ENCODE measurements at regions not wholly inside any gene's neighbourhood (a gene's known extent, or its start where the extent isn't known, plus 50 kb on each side); places are given as distances from the start of the nearest gene placed in this dataset.

GRCh38 chr13:57511603-57512002 is 119.9 kb upstream of the PCDH17 start:
- H3K4me1 Mint-ChIP-seq, result no peaks in the 10 kb centered on the region
- H3K27me3 Mint-ChIP-seq (ENCODE audit: low read depth), result no peaks in the 10 kb centered on the region
- H3K36me3 Mint-ChIP-seq (ENCODE audit: low read depth), result no peaks in the 10 kb centered on the region
- no peaks in the 10 kb centered on the region for H3K9me3 Mint-ChIP-seq
- no peak overlapping the region for H3K4me3 Mint-ChIP-seq
- no peak for TF ChIP-seq CTCF (IDR thresholded peaks at IDR 0.05; ENCODE audit: unreplicated experiment in 3 of 3)
- H3K27ac Mint-ChIP-seq, result no peak overlapping the region

GRCh38 chr13:57527114-57527735 is 104.3 kb upstream of the PCDH17 start:
- Mint-ChIP-seq H3K27ac (no peak overlapping the region), H3K9me3 (peaks cover 2% of the 10 kb centered on the region), H3K4me3 (no peak overlapping the region)

GRCh38 chr13:57531256-57531655 is 100.3 kb upstream of the PCDH17 start:
- peaks cover 2% of the 10 kb centered on the region for H3K9me3 Mint-ChIP-seq

More at GRCh38 chr13:57527114-57527735, 104.3 kb upstream of the PCDH17 start:
- Mint-ChIP-seq H3K4me1 (no peaks in the 10 kb centered on the region), H3K36me3 (ENCODE audit: low read depth) (no peaks in the 10 kb centered on the region), H3K27me3 (ENCODE audit: low read depth) (no peaks in the 10 kb centered on the region)
- TF ChIP-seq CTCF (IDR thresholded peaks at IDR 0.05; ENCODE audit: unreplicated experiment in 3 of 3), result no peak

DNA sequence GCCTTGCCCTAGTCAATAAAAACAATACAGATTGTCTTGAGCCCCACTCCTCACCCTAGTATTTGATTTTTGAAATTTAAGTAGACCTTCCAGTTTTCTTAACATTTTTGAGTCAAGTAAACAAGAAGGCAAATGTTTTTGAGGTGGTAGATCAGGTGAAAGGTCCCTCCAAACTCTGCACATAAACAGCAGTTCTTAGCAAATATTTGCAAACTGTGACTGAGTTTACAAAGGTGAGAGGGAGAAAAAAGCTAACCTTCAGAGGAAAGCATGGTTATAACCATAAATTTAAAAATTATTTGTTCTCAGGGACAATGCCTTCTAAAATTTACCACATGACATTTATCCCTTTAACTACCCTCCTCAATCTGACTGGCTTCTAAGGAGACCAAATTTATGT is 84.6 kb upstream of the PCDH17 start:
- Mint-ChIP-seq H3K36me3 (ENCODE audit: low read depth) (no peaks in the 10 kb centered on the region), H3K9me3 (no peaks in the 10 kb centered on the region), H3K4me3 (no peak overlapping the region), H3K27ac (no peak overlapping the region), H3K4me1 (no peaks in the 10 kb centered on the region), H3K27me3 (ENCODE audit: low read depth) (no peaks in the 10 kb centered on the region)
- no peak for TF ChIP-seq CTCF (IDR thresholded peaks at IDR 0.05; ENCODE audit: unreplicated experiment in 3 of 3)

More at GRCh38 chr13:57531256-57531655, 100.3 kb upstream of the PCDH17 start:
- no peak overlapping the region for H3K27ac Mint-ChIP-seq
- no peaks in the 10 kb centered on the region for H3K36me3 Mint-ChIP-seq (ENCODE audit: low read depth)
- TF ChIP-seq CTCF (IDR thresholded peaks at IDR 0.05; ENCODE audit: unreplicated experiment in 3 of 3), result no peak
- H3K27me3 Mint-ChIP-seq (ENCODE audit: low read depth), result no peaks in the 10 kb centered on the region
- H3K4me1 Mint-ChIP-seq, result no peaks in the 10 kb centered on the region
- H3K4me3 Mint-ChIP-seq, result no peak overlapping the region

DNA sequence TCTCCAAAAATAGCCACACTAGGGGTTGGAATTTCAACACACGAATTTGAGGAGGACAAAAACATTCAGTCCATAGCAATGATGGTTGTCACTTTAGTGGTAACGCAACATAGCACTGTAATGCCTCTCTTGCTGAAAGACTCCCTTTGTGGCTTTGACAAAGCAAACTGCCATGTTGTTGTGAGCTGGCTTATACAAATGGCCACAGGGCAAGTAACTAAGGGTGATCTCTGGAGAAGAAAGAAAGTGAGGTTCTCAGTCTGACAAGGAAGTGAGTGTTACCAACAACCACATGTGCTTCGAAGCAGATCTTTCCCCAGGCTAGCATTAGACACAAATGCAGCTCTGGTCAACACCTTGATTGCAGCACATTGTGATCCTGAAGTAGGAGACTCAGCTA is 79.1 kb upstream of the PCDH17 start:
- peaks cover 9% of the 10 kb centered on the region for H3K9me3 Mint-ChIP-seq
- H3K36me3 Mint-ChIP-seq (ENCODE audit: low read depth), result no peaks in the 10 kb centered on the region
- H3K27me3 Mint-ChIP-seq (ENCODE audit: low read depth), result no peaks in the 10 kb centered on the region
- no peaks in the 10 kb centered on the region for H3K4me1 Mint-ChIP-seq
- H3K27ac Mint-ChIP-seq, result no peak overlapping the region
- TF ChIP-seq CTCF (IDR thresholded peaks at IDR 0.05; ENCODE audit: unreplicated experiment in 3 of 3), result no peak
- no peak overlapping the region for H3K4me3 Mint-ChIP-seq

GRCh38 chr13:57553932-57554331 is 77.6 kb upstream of the PCDH17 start:
- Mint-ChIP-seq H3K27ac (no peak overlapping the region), H3K27me3 (ENCODE audit: low read depth) (no peaks in the 10 kb centered on the region), H3K4me1 (no peaks in the 10 kb centered on the region), H3K4me3 (no peak overlapping the region), H3K9me3 (peaks cover 9% of the 10 kb centered on the region), H3K36me3 (ENCODE audit: low read depth) (no peaks in the 10 kb centered on the region)
- no peak for TF ChIP-seq CTCF (IDR thresholded peaks at IDR 0.05; ENCODE audit: unreplicated experiment in 3 of 3)
